K562 (cell line): ENCODE measurements at regions not wholly inside any gene's neighbourhood (a gene's known extent, or its start where the extent isn't known, plus 50 kb on each side); places are given as distances from the start of the nearest gene placed in this dataset.

Experiments used
- ADNP ChIP-seq: fragments of 200-800 bp; sonication (Bioruptor generic); IDR thresholded peaks from 2 replicates; pipeline ENCODE4 v1.6.1; 2016; ENCODE audit warnings: missing genetic modification characterization, missing compliant biosample characterization
- CBX3 ChIP-seq, 2 experiments: IDR thresholded peaks; 1 replicate in 1 of 2; 2 replicates in 1 of 2; pipeline ENCODE4 v1.6.1; 2012; ENCODE audit warnings: inconsistent platforms in 2 of 2, low read length in 2 of 2, borderline replicate concordance in 1 of 2, control low read depth in 1 of 2
- KAT7 ChIP-seq: sonication (generic); formaldehyde crosslinking; IDR thresholded peaks from 2 replicates; pipeline ENCODE4 v1.8.0; 2022; ENCODE audit warnings: missing genetic modification reagents, mild to moderate bottlenecking, borderline replicate concordance
- KLF1 ChIP-seq: fragments of 450-650 bp; IDR thresholded peaks from 2 replicates; pipeline ENCODE4 v1.6.1; 2016; ENCODE audit warnings: missing genetic modification characterization, missing compliant biosample characterization
- MTA3 ChIP-seq: fragments of 450-650 bp; formaldehyde crosslinking; IDR thresholded peaks from 2 replicates; pipeline ENCODE4 v1.6.1; 2017; ENCODE audit warnings: mild to moderate bottlenecking, borderline replicate concordance
- NONO ChIP-seq, 2 experiments: fragments of 200-400 bp in 1 of 2; fragments of 450-650 bp in 1 of 2; formaldehyde crosslinking in 1 of 2; IDR thresholded peaks; 2 replicates each; pipeline ENCODE4 v1.6.1; 2017; ENCODE audit warnings: low read depth in 2 of 2, mild to moderate bottlenecking in 2 of 2, moderate library complexity in 2 of 2, low read length in 1 of 2
- TBL1XR1 ChIP-seq, 2 experiments: IDR thresholded peaks; 2 replicates each; pipeline ENCODE4 v1.6.1; 2012; ENCODE audit warnings: improper control_type of control experiment in 2 of 2, low read length in 2 of 2, mild to moderate bottlenecking in 1 of 2
- TCF7L2 ChIP-seq: fragments of 150-350 bp; IDR thresholded peaks from 2 replicates; pipeline ENCODE4 v1.6.1; 2016; ENCODE audit warnings: low read depth, mild to moderate bottlenecking, low read length, moderate library complexity
- ZNF212 ChIP-seq: fragments of 450-650 bp; formaldehyde crosslinking; IDR thresholded peaks from 2 replicates; pipeline ENCODE4 v1.4.0; 2020; ENCODE audit warnings: mild to moderate bottlenecking
- ZNF584 ChIP-seq: fragments of 200-800 bp; sonication (Bioruptor generic); IDR thresholded peaks from 2 replicates; pipeline ENCODE4 v1.6.1; 2016; ENCODE audit warnings: low read depth, mild to moderate bottlenecking, missing genetic modification characterization, missing compliant biosample characterization
- TF ChIP-seq, protein P1 (sequence below): sonication (generic); formaldehyde crosslinking; IDR thresholded peaks from 2 replicates; pipeline ENCODE4 v1.8.0; 2022; ENCODE audit warnings: missing genetic modification reagents, mild to moderate bottlenecking, moderate library complexity, borderline replicate concordance
- TF ChIP-seq, protein P2 (sequence below), 2 experiments: fragments of 450-650 bp; IDR thresholded peaks; 2 replicates each; pipeline ENCODE4 v1.6.1; 2016; ENCODE audit warnings: mild to moderate bottlenecking in 2 of 2, borderline replicate concordance in 1 of 2, low read depth in 1 of 2, moderate library complexity in 1 of 2
- TF ChIP-seq, protein P3 (sequence below): sonication (generic); formaldehyde crosslinking; IDR thresholded peaks from 2 replicates; pipeline ENCODE4 v1.8.1; 2023; ENCODE audit warnings: mild to moderate bottlenecking, missing genetic modification reagents, moderate library complexity
- TF ChIP-seq, protein P4 (sequence below): sonication (generic); formaldehyde crosslinking; IDR thresholded peaks from 2 replicates; pipeline ENCODE4 v1.9.0; 2022; ENCODE audit warnings: mild to moderate bottlenecking, missing genetic modification reagents
- TF ChIP-seq, protein P5 (sequence below): fragments of 450-650 bp; IDR thresholded peaks from 2 replicates; pipeline ENCODE4 v1.6.1; 2016; ENCODE audit warnings: mild to moderate bottlenecking

DNA sequence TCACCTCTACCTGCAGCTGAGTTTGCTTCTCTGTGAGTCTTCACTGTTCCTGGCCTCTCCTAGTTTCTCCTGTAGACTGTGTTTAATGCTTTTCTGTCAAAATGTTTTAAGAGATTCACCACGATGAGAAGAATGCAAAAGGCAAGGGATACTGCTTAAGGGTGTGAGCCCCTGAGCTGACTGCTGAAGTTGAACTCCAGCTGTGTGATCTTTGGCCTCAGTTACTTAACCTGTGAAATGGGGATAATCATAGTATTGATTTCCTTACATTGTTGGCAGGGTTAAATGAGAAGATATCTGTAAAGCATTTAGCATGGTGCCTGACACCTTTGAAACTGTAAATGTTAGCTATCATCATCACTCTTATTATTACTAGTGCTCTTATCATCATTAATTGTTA is 230.2 kb upstream of the MYLIP start (continued):
- no peak for TF ChIP-seq TBL1XR1 (IDR thresholded peaks at IDR 0.05; ENCODE audit: low read length in 2 of 2)
- TF ChIP-seq NONO (IDR thresholded peaks at IDR 0.05; ENCODE audit: low read depth in 2 of 2, low read length in 1 of 2) = no peak
- no peak for TF ChIP-seq ZNF212 (CRISPR knock-in tag)
- no peak for TF ChIP-seq MTA3
- TF ChIP-seq TCF7L2 = no peak
- TF ChIP-seq, protein P1, sequence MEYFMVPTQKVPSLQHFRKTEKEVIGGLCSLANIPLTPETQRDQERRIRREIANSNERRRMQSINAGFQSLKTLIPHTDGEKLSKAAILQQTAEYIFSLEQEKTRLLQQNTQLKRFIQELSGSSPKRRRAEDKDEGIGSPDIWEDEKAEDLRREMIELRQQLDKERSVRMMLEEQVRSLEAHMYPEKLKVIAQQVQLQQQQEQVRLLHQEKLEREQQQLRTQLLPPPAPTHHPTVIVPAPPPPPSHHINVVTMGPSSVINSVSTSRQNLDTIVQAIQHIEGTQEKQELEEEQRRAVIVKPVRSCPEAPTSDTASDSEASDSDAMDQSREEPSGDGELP (CRISPR knock-in tag) = no peak
- TF ChIP-seq, protein P2, sequence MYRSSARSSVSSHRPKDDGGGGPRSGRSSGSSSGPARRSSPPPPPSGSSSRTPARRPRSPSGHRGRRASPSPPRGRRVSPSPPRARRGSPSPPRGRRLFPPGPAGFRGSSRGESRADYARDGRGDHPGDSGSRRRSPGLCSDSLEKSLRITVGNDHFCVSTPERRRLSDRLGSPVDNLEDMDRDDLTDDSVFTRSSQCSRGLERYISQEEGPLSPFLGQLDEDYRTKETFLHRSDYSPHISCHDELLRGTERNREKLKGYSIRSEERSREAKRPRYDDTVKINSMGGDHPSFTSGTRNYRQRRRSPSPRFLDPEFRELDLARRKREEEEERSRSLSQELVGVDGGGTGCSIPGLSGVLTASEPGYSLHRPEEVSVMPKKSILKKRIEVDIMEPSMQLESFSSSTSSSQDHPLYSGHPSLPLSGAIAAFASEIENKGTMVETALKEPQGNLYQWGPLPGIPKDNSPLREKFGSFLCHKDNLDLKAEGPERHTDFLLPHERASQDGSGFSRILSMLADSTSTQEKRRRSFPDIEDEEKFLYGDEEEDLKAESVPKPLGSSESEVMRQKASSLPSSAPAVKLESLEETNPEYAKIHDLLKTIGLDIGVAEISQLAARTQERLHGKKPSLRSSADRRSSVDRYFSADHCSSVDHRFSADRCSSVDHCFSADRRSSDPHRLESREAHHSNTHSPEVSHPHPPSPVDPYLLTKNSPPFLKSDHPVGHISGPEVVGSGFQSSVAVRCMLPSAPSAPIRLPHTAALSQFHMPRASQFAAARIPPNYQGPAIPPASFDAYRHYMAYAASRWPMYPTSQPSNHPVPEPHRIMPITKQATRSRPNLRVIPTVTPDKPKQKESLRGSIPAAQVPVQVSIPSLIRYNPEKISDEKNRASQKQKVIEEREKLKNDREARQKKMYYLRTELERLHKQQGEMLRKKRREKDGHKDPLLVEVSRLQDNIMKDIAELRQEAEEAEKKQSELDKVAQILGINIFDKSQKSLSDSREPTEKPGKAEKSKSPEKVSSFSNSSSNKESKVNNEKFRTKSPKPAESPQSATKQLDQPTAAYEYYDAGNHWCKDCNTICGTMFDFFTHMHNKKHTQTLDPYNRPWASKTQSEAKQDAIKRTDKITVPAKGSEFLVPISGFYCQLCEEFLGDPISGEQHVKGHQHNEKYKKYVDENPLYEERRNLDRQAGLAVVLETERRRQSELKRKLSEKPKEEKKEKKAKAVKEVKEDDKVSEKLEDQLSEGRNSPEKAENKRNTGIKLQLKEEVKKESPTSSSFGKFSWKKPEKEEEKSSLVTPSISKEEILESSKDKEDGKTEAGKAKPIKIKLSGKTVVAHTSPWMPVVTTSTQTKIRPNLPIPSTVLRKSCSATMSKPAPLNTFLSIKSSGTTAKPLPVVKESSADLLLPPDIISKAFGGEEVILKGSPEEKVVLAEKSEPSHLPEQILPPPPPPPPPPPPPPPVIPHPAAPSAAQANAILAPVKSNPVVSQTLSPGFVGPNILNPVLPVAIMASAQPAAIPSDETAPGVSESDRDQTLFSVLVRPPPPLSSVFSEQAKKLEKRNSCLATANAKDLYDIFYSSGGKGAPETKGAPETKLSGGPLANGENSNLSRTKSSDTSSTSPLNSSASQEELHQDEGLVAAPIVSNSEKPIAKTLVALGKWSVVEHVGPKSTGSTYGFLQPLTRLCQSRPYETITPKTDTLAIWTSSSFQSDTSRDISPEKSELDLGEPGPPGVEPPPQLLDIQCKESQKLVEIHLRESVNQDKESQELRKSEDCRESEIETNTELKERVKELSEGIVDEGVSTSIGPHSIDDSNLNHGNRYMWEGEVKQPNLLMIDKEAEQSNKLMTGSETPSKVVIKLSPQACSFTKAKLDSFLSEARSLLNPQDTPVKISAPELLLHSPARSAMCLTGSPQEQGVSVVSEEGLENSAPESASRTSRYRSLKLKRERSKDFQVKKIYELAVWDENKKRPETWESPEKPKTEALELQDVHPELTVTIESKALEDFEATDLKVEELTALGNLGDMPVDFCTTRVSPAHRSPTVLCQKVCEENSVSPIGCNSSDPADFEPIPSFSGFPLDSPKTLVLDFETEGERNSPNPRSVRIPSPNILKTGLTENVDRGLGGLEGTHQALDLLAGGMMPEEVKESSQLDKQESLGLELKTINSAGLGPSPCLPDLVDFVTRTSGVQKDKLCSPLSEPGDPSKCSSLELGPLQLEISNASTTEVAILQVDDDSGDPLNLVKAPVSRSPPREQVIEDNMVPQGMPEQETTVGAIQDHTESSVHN (IDR thresholded peaks at IDR 0.05; ENCODE audit: borderline replicate concordance in 1 of 2, low read depth in 1 of 2) = no peak
- TF ChIP-seq KAT7 (CRISPR knock-in tag) = no peak
- TF ChIP-seq, protein P3, sequence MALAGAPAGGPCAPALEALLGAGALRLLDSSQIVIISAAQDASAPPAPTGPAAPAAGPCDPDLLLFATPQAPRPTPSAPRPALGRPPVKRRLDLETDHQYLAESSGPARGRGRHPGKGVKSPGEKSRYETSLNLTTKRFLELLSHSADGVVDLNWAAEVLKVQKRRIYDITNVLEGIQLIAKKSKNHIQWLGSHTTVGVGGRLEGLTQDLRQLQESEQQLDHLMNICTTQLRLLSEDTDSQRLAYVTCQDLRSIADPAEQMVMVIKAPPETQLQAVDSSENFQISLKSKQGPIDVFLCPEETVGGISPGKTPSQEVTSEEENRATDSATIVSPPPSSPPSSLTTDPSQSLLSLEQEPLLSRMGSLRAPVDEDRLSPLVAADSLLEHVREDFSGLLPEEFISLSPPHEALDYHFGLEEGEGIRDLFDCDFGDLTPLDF (CRISPR knock-in tag) = no peak
- peak; percentile 92 for TF ChIP-seq ADNP (tag)
- TF ChIP-seq, protein P4, sequence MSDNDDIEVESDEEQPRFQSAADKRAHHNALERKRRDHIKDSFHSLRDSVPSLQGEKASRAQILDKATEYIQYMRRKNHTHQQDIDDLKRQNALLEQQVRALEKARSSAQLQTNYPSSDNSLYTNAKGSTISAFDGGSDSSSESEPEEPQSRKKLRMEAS (CRISPR knock-in tag) = no peak
- TF ChIP-seq CBX3 (IDR thresholded peaks at IDR 0.05; ENCODE audit: borderline replicate concordance in 1 of 2, low read length in 2 of 2) = peak in 1 of 2 experiments; percentile 80; a peak in 2 of 3 replicates
- TF ChIP-seq ZNF584 (CRISPR knock-in tag) = no peak
- TF ChIP-seq KLF1 (tag) = no peak
- TF ChIP-seq, protein P5, sequence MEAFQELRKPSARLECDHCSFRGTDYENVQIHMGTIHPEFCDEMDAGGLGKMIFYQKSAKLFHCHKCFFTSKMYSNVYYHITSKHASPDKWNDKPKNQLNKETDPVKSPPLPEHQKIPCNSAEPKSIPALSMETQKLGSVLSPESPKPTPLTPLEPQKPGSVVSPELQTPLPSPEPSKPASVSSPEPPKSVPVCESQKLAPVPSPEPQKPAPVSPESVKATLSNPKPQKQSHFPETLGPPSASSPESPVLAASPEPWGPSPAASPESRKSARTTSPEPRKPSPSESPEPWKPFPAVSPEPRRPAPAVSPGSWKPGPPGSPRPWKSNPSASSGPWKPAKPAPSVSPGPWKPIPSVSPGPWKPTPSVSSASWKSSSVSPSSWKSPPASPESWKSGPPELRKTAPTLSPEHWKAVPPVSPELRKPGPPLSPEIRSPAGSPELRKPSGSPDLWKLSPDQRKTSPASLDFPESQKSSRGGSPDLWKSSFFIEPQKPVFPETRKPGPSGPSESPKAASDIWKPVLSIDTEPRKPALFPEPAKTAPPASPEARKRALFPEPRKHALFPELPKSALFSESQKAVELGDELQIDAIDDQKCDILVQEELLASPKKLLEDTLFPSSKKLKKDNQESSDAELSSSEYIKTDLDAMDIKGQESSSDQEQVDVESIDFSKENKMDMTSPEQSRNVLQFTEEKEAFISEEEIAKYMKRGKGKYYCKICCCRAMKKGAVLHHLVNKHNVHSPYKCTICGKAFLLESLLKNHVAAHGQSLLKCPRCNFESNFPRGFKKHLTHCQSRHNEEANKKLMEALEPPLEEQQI = no peak
